ENCODE measurements at regions not wholly inside any gene's neighbourhood (a gene's known extent, or its start where the extent isn't known, plus 50 kb on each side); places are given as distances from the start of the nearest gene placed in this dataset.

- Histone ChIP-seq H3K9ac (ENCODE audit: low read depth in 1 of 2, low read length in 2 of 2) (no peak overlapping the region), H3K4me1 (ENCODE audit: control insufficient read depth in 1 of 2, insufficient read depth in 2 of 2, low read length in 2 of 2) (no peaks in the 10 kb centered on the region), H3K9me3 (ENCODE audit: control insufficient read depth in 1 of 2, low read length in 2 of 2) (peaks cover 9 to 12% of the 10 kb centered on the region in 2 donors), H3K27me3 (ENCODE audit: control insufficient read depth in 1 of 2, insufficient read depth in 2 of 2, low read length in 2 of 2) (peaks cover 0 to 7% of the 10 kb centered on the region in 2 donors), H3K27ac (ENCODE audit: low read depth, low read length) (no peak overlapping the region), H3K36me3 (ENCODE audit: control insufficient read depth in 1 of 2, insufficient read depth in 2 of 2, low read length in 2 of 2) (no peaks in the 10 kb centered on the region), H3K4me3 (ENCODE audit: low read depth in 1 of 2, low read length in 2 of 2) (no peak overlapping the region)
These were observed 144.2 kb downstream of the PTPRU start for GRCh38 chr1:29380532-29380931.

GRCh38 chr1:29379443-29380073 lies 143.2 kb downstream of the PTPRU start:
- no peaks in the 10 kb centered on the region for H3K27me3 ChIP-seq (ENCODE audit: control insufficient read depth in 1 of 2, insufficient read depth in 2 of 2, low read length in 2 of 2)
- H3K27ac ChIP-seq (ENCODE audit: low read depth, low read length) = no peak overlapping the region
- no peaks in the 10 kb centered on the region for H3K36me3 ChIP-seq (ENCODE audit: control insufficient read depth in 1 of 2, insufficient read depth in 2 of 2, low read length in 2 of 2)
- H3K4me3 ChIP-seq (ENCODE audit: low read depth in 1 of 2, low read length in 2 of 2) = no peak overlapping the region
- no peaks in the 10 kb centered on the region for H3K4me1 ChIP-seq (ENCODE audit: control insufficient read depth in 1 of 2, insufficient read depth in 2 of 2, low read length in 2 of 2)
- H3K9ac ChIP-seq (ENCODE audit: low read depth in 1 of 2, low read length in 2 of 2) = no peak overlapping the region
- H3K9me3 ChIP-seq (ENCODE audit: control insufficient read depth in 1 of 2, low read length in 2 of 2) = peaks cover 9 to 16% of the 10 kb centered on the region in 2 donors

Data from duodenal mucosa (tissue), 2 donors.